Right lobe of liver (tissue), 6 donors: ENCODE measurements at regions not wholly inside any gene's neighbourhood (a gene's known extent, or its start where the extent isn't known, plus 50 kb on each side); places are given as distances from the start of the nearest gene placed in this dataset.

Source experiments
- ATAC-seq, 4 donors: fragments of 200-7000 bp; cut with Tn5 transposase; one replicate each; pipeline ENCODE4 v1.9.1; 2020; ENCODE audit warnings: mild to moderate bottlenecking in 4 of 4, moderate library complexity in 4 of 4
- DNase-seq, 3 donors: peaks; one replicate each; pipeline ENCODE4 v3.0.0-alpha.2; 2020
- H3K27ac ChIP-seq, 3 donors: fragments of 200-600 bp; one replicate each; pipeline ENCODE4 v1.8.0; 2022
- H3K27me3 ChIP-seq, 2 donors: fragments of 200-600 bp; one replicate each; pipeline ENCODE4 v1.8.0; 2022
- H3K36me3 ChIP-seq, 4 donors: fragments of 200-600 bp; sonication (generic) in 1 of 4; one replicate each; pipeline versions ENCODE4 v1.5.1 to v1.8.0; 2017 to 2022; ENCODE audit warnings: control low read depth in 1 of 4
- H3K4me1 ChIP-seq, 4 donors: fragments of 200-600 bp; sonication (generic) in 1 of 4; one replicate each; pipeline versions ENCODE4 v1.5.1 to v1.8.0; 2017 to 2022; ENCODE audit warnings: control low read depth in 1 of 4
- H3K4me3 ChIP-seq, 3 donors: fragments of 200-600 bp; one replicate each; pipeline ENCODE4 v1.8.0; 2022
- H3K9me3 ChIP-seq, 4 donors: fragments of 200-600 bp; sonication (generic) in 1 of 4; one replicate each; pipeline versions ENCODE4 v1.5.1 to v1.8.0; 2017 to 2022; ENCODE audit warnings: control low read depth in 1 of 4
- POLR2A ChIP-seq: fragments of 450-650 bp; IDR thresholded peaks from one replicate; pipeline ENCODE4 v1.6.1; 2017; ENCODE audit warnings: antibody characterized with exemption, mild to moderate bottlenecking
- WGBS: methylation state at CpG from one replicate; pipeline ENCODE4 v1.1.6; 2018; ENCODE audit warnings: low coverage, low lambda C conversion rate; ENCODE audit not compliant: insufficient coverage; ENCODE audit errors: missing lambda C conversion rate; 5-methylcytosine and 5-hydroxymethylcytosine counted together
- intact Hi-C, 2 donors: fragments of 100-400 bp; cut with DNase I; formaldehyde crosslinking; loops; one replicate each; pipeline versions ENCODE4 v1.11.2 to v1.14.1; 2022
- TF ChIP-seq, protein P1 (sequence below), 4 donors: fragments of 200-600 bp in 3 of 4; fragments of 450-650 bp in 1 of 4; IDR thresholded peaks; one replicate each; pipeline versions ENCODE4 v1.5.1 to v1.8.0; 2016 to 2022; ENCODE audit warnings: antibody characterized with exemption in 4 of 4, mild to moderate bottlenecking in 2 of 4
- donor health status: DM: no; HTN: yes; CAD: no.
- donor health status: DM: no; HTN: no; CAD: no.
- donor health status: DM: no; HTN: no; CAD: no.
- donor health status: DM: no; HTN: yes; CAD: no.
- donor health status: DM: no; HTN: yes; CAD: no.

DNA sequence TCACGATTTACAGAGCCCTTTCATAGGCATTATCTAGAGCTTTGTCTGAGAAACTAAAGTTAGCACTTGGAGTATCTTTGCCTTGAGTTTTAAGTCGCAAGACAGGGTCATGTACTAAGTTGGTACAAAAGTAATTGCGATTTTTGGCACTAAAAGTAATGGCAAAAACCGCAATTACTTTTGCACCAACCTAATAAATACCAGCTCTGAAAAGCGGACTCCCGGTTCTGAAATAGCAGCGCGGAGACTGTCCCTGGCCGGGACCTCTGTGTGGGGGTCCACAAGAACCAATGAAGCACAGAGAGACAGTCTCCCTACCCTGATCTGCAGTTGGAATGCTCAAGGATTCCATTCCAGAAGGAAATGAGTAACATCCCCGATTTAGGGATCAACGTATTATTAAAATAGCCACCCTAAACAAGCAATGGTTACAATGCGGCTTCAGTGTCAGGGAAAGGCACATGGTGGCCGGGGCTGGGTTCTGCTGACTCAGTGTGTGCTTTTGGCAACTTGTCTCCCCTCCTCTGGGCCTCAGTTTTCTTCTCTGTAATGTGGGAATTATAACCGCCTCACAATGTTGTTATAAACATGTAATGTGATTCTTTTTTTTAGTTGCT is 150.3 kb upstream of the MCTP2 start:
- Histone ChIP-seq H3K4me3 (no peak overlapping the region), H3K9me3 (no peaks in the 10 kb centered on the region), H3K27me3 (no peaks in the 10 kb centered on the region), H3K4me1 (no peaks in the 10 kb centered on the region), H3K27ac (no peak overlapping the region), H3K36me3 (no peaks in the 10 kb centered on the region)
- 65% methylated on average over 11 of the region's 14 CpGs for WGBS
- ATAC-seq (no peak), DNase-seq (no peak)
- TF ChIP-seq, protein P1, sequence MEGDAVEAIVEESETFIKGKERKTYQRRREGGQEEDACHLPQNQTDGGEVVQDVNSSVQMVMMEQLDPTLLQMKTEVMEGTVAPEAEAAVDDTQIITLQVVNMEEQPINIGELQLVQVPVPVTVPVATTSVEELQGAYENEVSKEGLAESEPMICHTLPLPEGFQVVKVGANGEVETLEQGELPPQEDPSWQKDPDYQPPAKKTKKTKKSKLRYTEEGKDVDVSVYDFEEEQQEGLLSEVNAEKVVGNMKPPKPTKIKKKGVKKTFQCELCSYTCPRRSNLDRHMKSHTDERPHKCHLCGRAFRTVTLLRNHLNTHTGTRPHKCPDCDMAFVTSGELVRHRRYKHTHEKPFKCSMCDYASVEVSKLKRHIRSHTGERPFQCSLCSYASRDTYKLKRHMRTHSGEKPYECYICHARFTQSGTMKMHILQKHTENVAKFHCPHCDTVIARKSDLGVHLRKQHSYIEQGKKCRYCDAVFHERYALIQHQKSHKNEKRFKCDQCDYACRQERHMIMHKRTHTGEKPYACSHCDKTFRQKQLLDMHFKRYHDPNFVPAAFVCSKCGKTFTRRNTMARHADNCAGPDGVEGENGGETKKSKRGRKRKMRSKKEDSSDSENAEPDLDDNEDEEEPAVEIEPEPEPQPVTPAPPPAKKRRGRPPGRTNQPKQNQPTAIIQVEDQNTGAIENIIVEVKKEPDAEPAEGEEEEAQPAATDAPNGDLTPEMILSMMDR (IDR thresholded peaks at IDR 0.05), result no peak
- no peak for TF ChIP-seq POLR2A
- intact Hi-C loops, result no loop called here

DNA sequence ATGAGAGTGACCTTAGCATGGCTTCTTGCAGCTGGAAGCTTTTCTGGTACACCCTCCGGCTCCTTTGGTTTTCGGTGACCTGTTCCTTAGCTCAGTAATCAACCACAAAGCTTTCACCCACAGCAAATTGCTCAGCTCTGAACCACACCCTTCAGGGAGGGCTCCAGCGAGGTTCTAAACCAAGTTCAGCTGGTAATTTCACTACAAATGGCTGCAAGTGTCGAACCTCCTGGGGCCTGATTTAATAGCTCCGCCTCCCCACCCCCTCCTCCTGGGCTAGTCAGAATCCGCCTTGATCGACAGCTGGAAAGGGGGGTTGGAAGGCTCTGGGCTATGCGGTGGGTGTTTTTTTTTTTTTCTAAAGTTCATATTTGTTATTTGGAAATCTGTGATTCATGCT is 150.9 kb upstream of the MCTP2 start:
- intact Hi-C loops, result no loop called here
- Histone ChIP-seq H3K4me3 (no peak overlapping the region), H3K9me3 (no peaks in the 10 kb centered on the region), H3K36me3 (no peaks in the 10 kb centered on the region), H3K4me1 (no peaks in the 10 kb centered on the region), H3K27ac (no peak overlapping the region), H3K27me3 (no peaks in the 10 kb centered on the region)
- no peak for DNase-seq
- 43% methylated on average over 8 of the region's 8 CpGs for WGBS
- no peak for ATAC-seq
- TF ChIP-seq, protein P1 (IDR thresholded peaks at IDR 0.05), result no peak
- no peak for TF ChIP-seq POLR2A

DNA sequence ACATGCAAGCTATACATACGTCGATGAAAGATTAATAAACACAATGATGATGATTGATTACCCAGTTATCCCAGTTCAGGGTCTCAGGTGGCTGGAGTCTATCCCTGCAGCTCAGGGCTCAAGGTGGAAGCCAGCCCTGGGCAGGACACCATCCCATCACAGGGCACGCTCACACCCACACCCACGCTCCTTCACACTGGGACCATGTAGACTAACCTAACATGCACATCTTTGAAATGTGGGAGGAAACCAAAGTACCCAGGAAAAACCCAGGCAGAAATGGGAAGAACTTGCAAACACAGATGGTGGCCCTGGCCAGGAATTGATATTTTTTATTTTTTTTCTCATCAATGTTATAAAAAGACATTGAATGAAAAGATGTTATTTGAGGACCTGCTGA is 151.4 kb upstream of the MCTP2 start:
- Histone ChIP-seq H3K9me3 (no peaks in the 10 kb centered on the region), H3K4me1 (no peaks in the 10 kb centered on the region), H3K4me3 (no peak overlapping the region), H3K27me3 (no peaks in the 10 kb centered on the region), H3K36me3 (no peaks in the 10 kb centered on the region), H3K27ac (no peak overlapping the region)
- DNase-seq (no peak), ATAC-seq (no peak)
- no peak for TF ChIP-seq POLR2A
- TF ChIP-seq, protein P1 (IDR thresholded peaks at IDR 0.05), result no peak
- intact Hi-C loops, result no loop called here
- whole genome bisulfite sequencing, result 82% methylated on average over 4 of the region's 4 CpGs

DNA sequence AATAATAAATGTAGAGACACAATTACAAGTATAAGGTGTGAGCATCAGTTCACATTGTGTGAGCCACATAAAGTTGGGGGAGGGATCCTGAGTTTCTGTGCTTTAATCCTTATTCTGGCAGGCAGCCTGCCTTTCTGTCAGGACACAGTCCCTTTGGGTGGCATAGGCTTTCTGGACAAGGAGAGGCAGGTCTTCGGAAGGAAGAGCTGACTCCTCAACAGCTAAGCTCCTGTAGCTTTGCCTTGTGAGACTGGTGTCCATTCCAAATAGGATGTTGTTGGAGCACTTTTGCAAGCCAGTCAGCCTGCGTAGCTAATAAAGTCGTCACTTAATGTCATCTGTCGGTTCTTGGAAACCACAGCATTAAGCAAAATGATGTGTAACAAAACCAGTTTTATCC is 151.9 kb upstream of the MCTP2 start:
- H3K27ac ChIP-seq, result no peak overlapping the region
- WGBS, result 79% methylated on average over 3 of the region's 4 CpGs

More for the DNA sequence above, 151.9 kb upstream of the MCTP2 start:
- TF ChIP-seq POLR2A, result no peak
- TF ChIP-seq, protein P1 (IDR thresholded peaks at IDR 0.05), result no peak
- DNase-seq, result no peak
- intact Hi-C loops, result no loop called here
- H3K4me3 ChIP-seq, result no peak overlapping the region
- no peaks in the 10 kb centered on the region for H3K9me3 ChIP-seq
- no peak for ATAC-seq
- H3K27me3 ChIP-seq, result no peaks in the 10 kb centered on the region
- H3K36me3 ChIP-seq, result no peaks in the 10 kb centered on the region
- no peaks in the 10 kb centered on the region for H3K4me1 ChIP-seq
